Astrocyte (in vitro differentiated cells and primary cell): ENCODE measurements at regions not wholly inside any gene's neighbourhood (a gene's known extent, or its start where the extent isn't known, plus 50 kb on each side); places are given as distances from the start of the nearest gene placed in this dataset.

Experiments used
- EZH2 ChIP-seq: IDR thresholded peaks from 2 replicates; pipeline ENCODE4 v1.6.1; 2012; ENCODE audit warnings: mild to moderate bottlenecking, low read length, inconsistent platforms; ENCODE audit not compliant: insufficient read depth
- TF ChIP-seq, protein P1 (sequence below): IDR thresholded peaks from 2 replicates; pipeline ENCODE4 v1.5.1; 2011; ENCODE audit warnings: low read depth, mild to moderate bottlenecking, inconsistent platforms, low read length, moderate library complexity; ENCODE audit not compliant: insufficient read depth

DNA sequence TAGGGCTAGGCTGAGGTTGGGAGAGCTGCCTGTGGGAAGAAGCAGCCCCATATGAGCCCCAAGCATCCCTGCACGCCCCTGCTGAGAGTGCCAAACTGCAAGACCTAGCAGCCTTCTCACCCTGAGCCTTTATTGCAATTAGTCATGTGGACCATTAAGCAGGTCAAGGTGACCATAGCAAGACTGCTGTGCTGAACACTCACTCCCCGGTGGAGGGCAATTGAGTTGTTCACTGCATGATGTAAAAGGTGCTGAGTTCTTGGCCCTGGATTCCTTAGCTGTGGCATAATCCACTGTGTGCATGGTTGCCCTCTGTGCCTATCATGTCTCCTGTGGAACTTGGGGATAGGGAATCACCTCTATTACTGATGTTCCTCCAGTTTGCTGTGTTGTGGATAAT, 131.1 kb downstream of the FOXD1 start:
- TF ChIP-seq, protein P1, sequence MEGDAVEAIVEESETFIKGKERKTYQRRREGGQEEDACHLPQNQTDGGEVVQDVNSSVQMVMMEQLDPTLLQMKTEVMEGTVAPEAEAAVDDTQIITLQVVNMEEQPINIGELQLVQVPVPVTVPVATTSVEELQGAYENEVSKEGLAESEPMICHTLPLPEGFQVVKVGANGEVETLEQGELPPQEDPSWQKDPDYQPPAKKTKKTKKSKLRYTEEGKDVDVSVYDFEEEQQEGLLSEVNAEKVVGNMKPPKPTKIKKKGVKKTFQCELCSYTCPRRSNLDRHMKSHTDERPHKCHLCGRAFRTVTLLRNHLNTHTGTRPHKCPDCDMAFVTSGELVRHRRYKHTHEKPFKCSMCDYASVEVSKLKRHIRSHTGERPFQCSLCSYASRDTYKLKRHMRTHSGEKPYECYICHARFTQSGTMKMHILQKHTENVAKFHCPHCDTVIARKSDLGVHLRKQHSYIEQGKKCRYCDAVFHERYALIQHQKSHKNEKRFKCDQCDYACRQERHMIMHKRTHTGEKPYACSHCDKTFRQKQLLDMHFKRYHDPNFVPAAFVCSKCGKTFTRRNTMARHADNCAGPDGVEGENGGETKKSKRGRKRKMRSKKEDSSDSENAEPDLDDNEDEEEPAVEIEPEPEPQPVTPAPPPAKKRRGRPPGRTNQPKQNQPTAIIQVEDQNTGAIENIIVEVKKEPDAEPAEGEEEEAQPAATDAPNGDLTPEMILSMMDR = no peak
- TF ChIP-seq EZH2 = no peak
